Mucosa of rectum (tissue), 2 donors: ENCODE measurements at regions not wholly inside any gene's neighbourhood (a gene's known extent, or its start where the extent isn't known, plus 50 kb on each side); places are given as distances from the start of the nearest gene placed in this dataset.
A peak's percentile ranks its signal among the peaks of the same experiment; 100 is the strongest.
"Not testable (repeated sequence)": the region's sequence is repeated elsewhere in the genome, so short reads cannot be mapped to it uniquely, and the experiment has no call there.

Source experiments
- H3K27ac ChIP-seq, 2 donors: one replicate each; pipeline ENCODE4 v1.7.0; 2013; ENCODE audit warnings: inconsistent platforms in 2 of 2, low read depth in 2 of 2, low read length in 2 of 2
- H3K27me3 ChIP-seq, 2 donors: one replicate each; pipeline ENCODE4 v1.7.0; 2013; ENCODE audit warnings: low read length in 2 of 2; ENCODE audit not compliant: control insufficient read depth in 2 of 2, insufficient read depth in 2 of 2
- H3K36me3 ChIP-seq, 2 donors: one replicate each; pipeline ENCODE4 v1.7.0; 2013; ENCODE audit warnings: low read length in 2 of 2; ENCODE audit not compliant: control insufficient read depth in 2 of 2, insufficient read depth in 2 of 2
- H3K4me1 ChIP-seq, 2 donors: one replicate each; pipeline ENCODE4 v1.7.0; 2013; ENCODE audit warnings: low read length in 2 of 2, mild to moderate bottlenecking in 1 of 2; ENCODE audit not compliant: control insufficient read depth in 2 of 2, insufficient read depth in 2 of 2
- H3K4me3 ChIP-seq, 2 donors: one replicate each; pipeline ENCODE4 v1.7.0; 2013; ENCODE audit warnings: low read length in 2 of 2
- H3K9ac ChIP-seq, 2 donors: one replicate each; pipeline ENCODE4 v1.7.0; 2013; ENCODE audit warnings: low read length in 2 of 2, low read depth in 1 of 2, mild to moderate bottlenecking in 1 of 2
- H3K9me3 ChIP-seq, 2 donors: one replicate each; pipeline ENCODE4 v1.7.0; 2013; ENCODE audit warnings: low read length in 2 of 2; ENCODE audit not compliant: control insufficient read depth in 2 of 2
- donor health status: healthy.
- donor health status: Normal muscosa, but diverticular disease.

DNA sequence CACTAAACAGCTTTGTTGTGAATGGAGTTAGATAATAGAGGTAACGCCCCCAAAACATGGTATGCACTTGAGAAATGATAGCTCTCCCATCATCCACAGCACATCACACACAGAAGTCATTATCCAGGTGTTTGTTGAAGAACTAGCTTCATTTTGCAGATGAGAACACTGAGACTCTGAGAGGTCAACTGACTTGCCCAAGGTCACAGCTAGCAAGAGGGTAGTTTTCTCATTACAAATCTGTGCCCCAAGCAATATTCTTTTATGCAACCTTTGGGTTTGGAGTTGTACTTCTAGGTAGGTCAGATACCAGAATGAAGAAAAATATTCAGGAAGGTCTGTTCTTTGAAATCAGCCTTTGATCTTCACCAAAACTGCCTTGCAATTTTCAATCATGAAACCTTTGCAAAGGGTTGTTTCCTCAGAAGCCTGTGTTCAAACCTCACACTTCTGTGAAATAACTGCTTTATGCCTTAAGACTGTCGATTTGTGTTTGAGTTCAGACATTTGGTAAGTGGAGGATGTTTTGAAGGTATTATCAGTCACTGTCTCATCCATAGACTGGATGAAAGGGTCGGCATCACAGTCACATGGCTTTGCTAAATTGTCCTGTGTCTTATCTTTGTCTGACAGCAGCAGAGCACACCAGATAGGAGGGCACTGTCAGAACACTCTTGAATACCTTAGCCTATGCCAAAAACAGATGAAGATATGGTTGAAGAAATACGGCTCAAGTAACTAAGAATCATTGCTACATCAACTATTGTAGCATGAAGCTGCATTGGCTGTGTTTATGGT lies 233.2 kb upstream of the BTG1 start:
- H3K36me3 ChIP-seq: no peaks in the 10 kb centered on the region
- no peaks in the 10 kb centered on the region for H3K27me3 ChIP-seq
- no peak overlapping the region for H3K27ac ChIP-seq
- H3K4me1 ChIP-seq: no peaks in the 10 kb centered on the region
- no peak overlapping the region for H3K4me3 ChIP-seq
- H3K9ac ChIP-seq: no peak overlapping the region
- no peaks in the 10 kb centered on the region for H3K9me3 ChIP-seq

DNA sequence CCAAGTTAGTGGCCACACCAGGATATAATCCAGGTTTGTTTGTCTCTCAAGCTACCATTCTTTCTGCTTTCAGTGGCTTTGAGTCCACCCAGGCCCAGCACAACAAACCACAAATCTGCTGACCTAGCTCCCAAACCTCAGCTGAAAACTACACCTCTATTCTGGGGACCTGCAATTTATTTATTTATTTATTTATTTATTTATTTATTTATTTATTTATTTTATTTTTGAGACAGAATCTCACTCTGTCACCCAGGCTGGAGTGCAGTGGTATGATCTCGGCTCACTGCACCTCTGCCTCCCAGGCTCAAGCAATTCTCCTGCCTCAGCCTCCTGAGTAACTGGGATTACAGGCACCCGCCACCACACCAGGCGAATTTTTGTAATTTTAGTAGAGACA lies 229.9 kb upstream of the BTG1 start:
- H3K4me1 ChIP-seq, H3K4me3 ChIP-seq, H3K27ac ChIP-seq, H3K36me3 ChIP-seq, H3K9ac ChIP-seq, H3K9me3 ChIP-seq, H3K27me3 ChIP-seq: not testable (repeated sequence)

DNA sequence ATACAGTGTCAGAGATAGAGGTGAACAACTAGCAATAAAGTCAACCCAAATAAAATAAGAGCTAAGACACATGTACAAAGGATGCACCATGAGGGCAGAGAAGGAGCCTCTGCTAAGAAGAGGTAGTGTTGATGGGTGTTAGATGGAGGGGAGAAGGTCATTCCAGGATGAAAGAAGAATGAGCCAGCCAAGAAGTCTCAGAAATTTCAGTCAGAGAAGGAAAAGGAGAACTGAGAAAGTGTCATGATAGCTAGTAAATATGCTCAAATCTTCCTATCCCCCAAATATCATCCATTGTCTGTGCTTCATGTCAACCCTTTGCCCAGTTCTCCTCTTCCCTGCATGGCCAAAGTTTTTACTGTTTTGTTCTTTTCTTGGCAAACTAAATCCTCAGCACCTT lies 225.2 kb upstream of the BTG1 start:
- no peaks in the 10 kb centered on the region for H3K4me1 ChIP-seq
- no peaks in the 10 kb centered on the region for H3K27me3 ChIP-seq
- no peak overlapping the region for H3K9ac ChIP-seq
- no peaks in the 10 kb centered on the region for H3K36me3 ChIP-seq
- no peak overlapping the region for H3K27ac ChIP-seq
- H3K4me3 ChIP-seq: no peak overlapping the region
- no peaks in the 10 kb centered on the region for H3K9me3 ChIP-seq

DNA sequence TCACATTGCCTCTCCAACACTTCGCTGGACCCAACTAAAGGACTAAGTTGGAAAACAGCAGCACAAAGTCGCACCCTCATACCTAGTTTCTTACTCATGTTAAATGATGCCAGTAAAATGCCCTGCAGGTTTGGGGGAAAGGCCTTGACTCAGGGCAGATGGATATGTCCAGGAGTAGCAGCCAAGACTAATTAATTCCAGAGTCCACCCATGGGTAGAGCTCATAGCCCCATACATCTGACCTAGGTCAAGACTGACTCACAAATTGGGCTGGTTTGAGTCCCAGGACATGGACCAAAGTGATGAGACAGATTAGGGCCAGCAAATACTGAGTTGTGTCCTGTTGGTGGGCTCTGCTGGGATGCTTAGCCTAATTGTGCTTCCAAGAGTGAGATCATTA lies 224.0 kb upstream of the BTG1 start:
- Histone ChIP-seq H3K4me3 (no peak overlapping the region), H3K9me3 (no peaks in the 10 kb centered on the region), H3K27ac (no peak overlapping the region), H3K27me3 (no peaks in the 10 kb centered on the region), H3K4me1 (no peaks in the 10 kb centered on the region), H3K36me3 (no peaks in the 10 kb centered on the region), H3K9ac (no peak overlapping the region)

DNA sequence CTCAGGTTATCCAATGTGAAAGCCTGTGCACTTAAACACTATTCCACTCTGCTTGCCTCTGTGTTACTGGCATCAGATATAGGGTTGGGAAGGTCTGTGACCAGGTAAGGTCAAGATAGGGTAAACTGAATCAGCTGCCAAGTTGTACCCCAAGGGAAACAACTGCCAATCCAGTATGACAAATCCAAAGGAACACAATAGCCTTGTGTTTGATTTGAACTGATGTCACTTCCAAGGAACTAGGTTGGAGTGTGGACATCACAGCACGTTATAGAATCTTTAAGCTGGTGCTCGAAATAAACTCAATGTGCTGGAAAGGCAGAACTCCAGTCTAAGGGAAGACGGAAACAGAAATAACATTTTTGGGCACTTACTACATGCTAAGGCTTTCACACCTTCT lies 223.4 kb upstream of the BTG1 start:
- Histone ChIP-seq H3K36me3 (no peaks in the 10 kb centered on the region), H3K9me3 (no peaks in the 10 kb centered on the region), H3K4me1 (no peaks in the 10 kb centered on the region), H3K9ac (no peak overlapping the region), H3K27me3 (no peaks in the 10 kb centered on the region), H3K27ac (no peak overlapping the region), H3K4me3 (no peak overlapping the region)

DNA sequence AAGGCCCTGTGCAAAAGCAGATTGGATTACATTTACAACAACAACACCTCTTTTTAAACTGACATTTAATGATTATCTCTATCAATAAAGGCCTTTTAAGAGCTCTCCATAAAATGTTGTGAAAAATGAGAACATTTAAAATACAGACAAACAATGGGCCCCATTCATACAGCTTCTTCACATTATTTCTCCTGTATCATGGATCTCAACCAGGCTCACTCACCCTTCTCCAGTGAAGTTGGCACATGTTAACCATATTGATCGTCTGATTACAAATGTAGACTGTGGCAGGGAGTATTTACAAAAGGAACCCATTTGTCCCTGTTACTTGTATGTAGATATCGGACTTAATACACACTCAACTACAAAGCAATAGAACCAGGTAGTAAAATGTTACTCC lies 220.2 kb upstream of the BTG1 start:
- H3K27ac ChIP-seq: no peak overlapping the region
- no peak overlapping the region for H3K9ac ChIP-seq
- peaks cover 0 to 15% of the 10 kb centered on the region in 2 donors for H3K4me1 ChIP-seq
- H3K27me3 ChIP-seq: no peaks in the 10 kb centered on the region
- H3K36me3 ChIP-seq: no peaks in the 10 kb centered on the region
- H3K4me3 ChIP-seq: no peak overlapping the region
- no peaks in the 10 kb centered on the region for H3K9me3 ChIP-seq

DNA sequence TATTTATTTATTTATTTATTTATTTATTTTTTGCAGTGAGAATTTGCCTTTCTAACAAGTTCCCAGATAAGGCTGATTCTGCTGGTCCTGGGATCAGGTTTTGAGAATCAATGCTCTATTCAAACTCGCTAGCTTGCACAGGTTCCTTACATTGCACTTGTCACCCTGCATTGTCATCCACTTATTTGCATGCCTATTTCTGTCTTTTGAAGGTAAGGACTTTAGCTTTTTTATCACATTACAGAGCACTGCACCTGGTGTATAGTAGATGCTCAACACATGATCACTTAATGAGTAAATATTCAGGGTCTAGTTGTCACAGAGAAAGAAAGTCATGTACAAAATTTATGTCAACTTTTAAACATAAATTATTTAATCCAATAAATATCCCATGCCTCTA lies 219.7 kb upstream of the BTG1 start:
- no peaks in the 10 kb centered on the region for H3K36me3 ChIP-seq
- no peak overlapping the region for H3K9ac ChIP-seq
- no peak overlapping the region for H3K27ac ChIP-seq
- H3K4me1 ChIP-seq: peaks cover 0 to 15% of the 10 kb centered on the region in 2 donors
- H3K4me3 ChIP-seq: no peak overlapping the region
- no peaks in the 10 kb centered on the region for H3K9me3 ChIP-seq
- no peaks in the 10 kb centered on the region for H3K27me3 ChIP-seq

DNA sequence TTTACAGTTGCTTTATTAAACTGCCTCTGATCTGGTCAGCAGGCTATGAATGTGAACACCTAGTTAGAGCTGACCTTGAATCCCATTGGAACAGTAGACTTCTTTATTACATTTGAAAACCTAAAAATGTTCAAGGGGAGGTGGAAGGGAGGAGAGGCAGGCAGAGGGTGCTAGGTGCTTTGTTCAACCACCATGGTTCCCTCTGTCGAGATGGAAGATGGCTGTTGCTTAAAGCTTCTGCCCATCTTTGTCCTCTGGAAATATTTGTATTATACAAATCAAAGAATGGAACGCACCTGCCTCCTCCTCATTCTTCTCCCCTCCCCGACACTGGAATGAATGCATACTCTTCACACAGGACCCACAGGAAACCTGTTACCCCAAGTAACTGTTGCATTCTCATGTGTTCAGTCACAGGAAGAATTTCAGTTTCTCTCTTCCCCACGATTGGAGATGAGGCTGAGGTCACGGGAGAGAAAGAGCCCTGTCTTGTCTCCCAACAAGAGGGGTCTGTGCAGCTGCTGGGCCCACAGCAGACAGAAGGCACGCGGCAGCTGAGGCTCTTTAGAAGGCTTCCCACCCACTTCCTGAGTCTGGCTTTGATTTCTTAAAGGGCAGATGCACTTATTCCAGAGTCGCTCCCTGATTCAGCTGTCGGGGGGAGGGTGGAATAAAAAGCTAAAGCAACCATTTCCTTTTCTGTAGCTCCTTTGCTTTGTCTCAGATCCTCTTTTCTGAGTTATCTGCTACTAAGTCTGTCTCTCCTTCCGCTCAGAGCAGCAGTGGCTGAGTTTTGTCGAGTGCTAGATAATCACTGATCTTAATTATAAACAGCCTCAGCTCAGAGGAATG lies 217.9 kb upstream of the BTG1 start:
- Histone ChIP-seq H3K27ac (peak overlapping the region; percentile 44 to 53), H3K9ac (peak overlapping the region in 1 of 2 donors; percentile 21), H3K4me3 (peak overlapping the region; percentile 37 to 50), H3K9me3 (no peaks in the 10 kb centered on the region), H3K36me3 (no peaks in the 10 kb centered on the region), H3K4me1 (peaks cover 0 to 15% of the 10 kb centered on the region in 2 donors), H3K27me3 (no peaks in the 10 kb centered on the region)

DNA sequence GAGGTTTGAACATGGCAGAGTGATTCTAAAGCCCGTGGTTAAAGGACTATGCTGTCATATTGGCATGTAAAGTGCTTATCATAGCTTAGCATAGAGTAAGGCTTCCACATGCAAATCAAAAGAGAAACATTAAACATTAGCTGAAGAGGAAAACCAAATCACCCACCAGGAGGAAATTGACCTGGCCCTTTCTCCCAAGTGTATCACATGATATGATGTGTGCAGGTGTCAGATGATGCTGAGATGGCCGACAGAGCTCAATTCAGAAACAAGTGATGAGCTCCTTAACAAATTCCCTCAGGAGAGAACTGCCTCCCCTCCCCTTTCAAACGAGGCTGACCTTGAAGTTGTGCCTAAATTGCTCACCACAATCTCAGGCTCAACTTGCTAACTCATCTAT lies 217.1 kb upstream of the BTG1 start:
- no peaks in the 10 kb centered on the region for H3K36me3 ChIP-seq
- H3K4me1 ChIP-seq: peaks cover 0 to 15% of the 10 kb centered on the region in 2 donors
- no peaks in the 10 kb centered on the region for H3K27me3 ChIP-seq
- peak overlapping the region; percentile 21 to 37 for H3K4me3 ChIP-seq
- peak overlapping the region; percentile 44 to 53 for H3K27ac ChIP-seq
- no peaks in the 10 kb centered on the region for H3K9me3 ChIP-seq
- H3K9ac ChIP-seq: peak overlapping the region in 1 of 2 donors; percentile 7

DNA sequence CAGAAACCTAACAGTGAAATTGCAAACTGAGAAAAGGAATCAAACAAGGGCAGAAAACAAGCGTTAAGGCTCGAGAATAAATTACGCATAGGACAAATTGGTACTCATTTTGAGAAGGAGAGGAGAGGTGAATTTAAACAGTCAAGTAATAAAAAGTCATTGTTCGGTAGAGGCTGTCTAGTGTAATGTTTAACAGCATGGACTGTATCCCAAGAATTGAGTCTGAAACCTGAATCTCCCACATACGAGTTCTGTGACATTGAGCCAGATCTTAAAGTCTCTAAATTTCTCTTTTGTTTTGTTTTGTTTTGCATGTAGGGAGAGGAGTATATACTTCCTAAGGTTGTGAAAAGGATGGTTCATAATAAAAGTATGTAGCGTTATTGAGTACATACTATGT lies 216.5 kb upstream of the BTG1 start:
- Histone ChIP-seq H3K9me3 (no peaks in the 10 kb centered on the region), H3K27me3 (no peaks in the 10 kb centered on the region), H3K27ac (peak overlapping the region; percentile 26 to 53), H3K9ac (no peak overlapping the region), H3K4me1 (peaks cover 0 to 15% of the 10 kb centered on the region in 2 donors), H3K4me3 (peak overlapping the region; percentile 8 to 21), H3K36me3 (no peaks in the 10 kb centered on the region)
